Adrenal gland (tissue), 5 donors: ENCODE measurements at regions not wholly inside any gene's neighbourhood (a gene's known extent, or its start where the extent isn't known, plus 50 kb on each side); places are given as distances from the start of the nearest gene placed in this dataset.

Source experiments
- CTCF ChIP-seq, 6 experiments: fragments of 450-650 bp in 4 of 6; fragments of 200-600 bp in 2 of 6; sonication (generic) in 1 of 6; IDR thresholded peaks; 1 replicate in 5 of 6; 2 replicates in 1 of 6; pipeline versions ENCODE4 v1.5.1 to v1.8.0; 2016 to 2021; ENCODE audit warnings: antibody characterized with exemption in 6 of 6, mild to moderate bottlenecking in 2 of 6, moderate library complexity in 1 of 6
- POLR2A ChIP-seq, 2 donors: fragments of 450-650 bp; IDR thresholded peaks; one replicate each; pipeline ENCODE4 v1.6.1; 2017; ENCODE audit warnings: antibody characterized with exemption in 2 of 2, mild to moderate bottlenecking in 2 of 2, moderate library complexity in 1 of 2
- donor health status: DM: no; HTN: no; CAD: no.

GRCh38 chrX:39944416-39944815, 153.3 kb downstream of the BCOR start:
- TF ChIP-seq CTCF (IDR thresholded peaks at IDR 0.05) (no peak), POLR2A (IDR thresholded peaks at IDR 0.05) (no peak)
